SK-N-SH treated with all-trans-retinoic acid at 6 μM for 48 hours (cell line): ENCODE measurements at regions not wholly inside any gene's neighbourhood (a gene's known extent, or its start where the extent isn't known, plus 50 kb on each side); places are given as distances from the start of the nearest gene placed in this dataset.

ENCODE experiments used
- BACH2 ChIP-seq: fragments of 250-450 bp; sonication (Bioruptor Pico); IDR thresholded peaks from 2 replicates; pipeline ENCODE4 v1.9.0; 2021; ENCODE audit warnings: mild to moderate bottlenecking, borderline replicate concordance
- ESRRG ChIP-seq: fragments of 250-450 bp; sonication (Bioruptor Pico); IDR thresholded peaks from 2 replicates; pipeline ENCODE4 v1.6.1; 2021; ENCODE audit warnings: mild to moderate bottlenecking
- TCF4 ChIP-seq: fragments of 250-450 bp; sonication (Bioruptor Pico); IDR thresholded peaks from 2 replicates; pipeline ENCODE4 v1.8.0; 2021; ENCODE audit warnings: mild to moderate bottlenecking, moderate library complexity, borderline replicate concordance
- TOX ChIP-seq: fragments of 250-450 bp; sonication (Bioruptor Pico); IDR thresholded peaks from 2 replicates; pipeline ENCODE4 v1.8.0; 2021; ENCODE audit warnings: mild to moderate bottlenecking, moderate library complexity, borderline replicate concordance
- ZFP3 ChIP-seq: fragments of 250-450 bp; sonication (Bioruptor Pico); IDR thresholded peaks from 2 replicates; pipeline ENCODE4 v1.5.0; 2020; ENCODE audit warnings: mild to moderate bottlenecking, moderate library complexity
- ZFP30 ChIP-seq: fragments of 450-650 bp; formaldehyde crosslinking; IDR thresholded peaks from 2 replicates; pipeline ENCODE4 v1.5.0; 2022; ENCODE audit warnings: mild to moderate bottlenecking, moderate library complexity
- TF ChIP-seq, protein P1 (sequence below): fragments of 250-450 bp; sonication (Bioruptor Pico); IDR thresholded peaks from 2 replicates; pipeline ENCODE4 v1.8.0; 2020; ENCODE audit warnings: mild to moderate bottlenecking, moderate library complexity, borderline replicate concordance
- TF ChIP-seq, protein P2 (sequence below): fragments of 250-450 bp; sonication (Bioruptor Pico); IDR thresholded peaks from 2 replicates; pipeline ENCODE4 v1.8.0; 2021; ENCODE audit warnings: low read depth, mild to moderate bottlenecking, moderate library complexity, borderline replicate concordance

DNA sequence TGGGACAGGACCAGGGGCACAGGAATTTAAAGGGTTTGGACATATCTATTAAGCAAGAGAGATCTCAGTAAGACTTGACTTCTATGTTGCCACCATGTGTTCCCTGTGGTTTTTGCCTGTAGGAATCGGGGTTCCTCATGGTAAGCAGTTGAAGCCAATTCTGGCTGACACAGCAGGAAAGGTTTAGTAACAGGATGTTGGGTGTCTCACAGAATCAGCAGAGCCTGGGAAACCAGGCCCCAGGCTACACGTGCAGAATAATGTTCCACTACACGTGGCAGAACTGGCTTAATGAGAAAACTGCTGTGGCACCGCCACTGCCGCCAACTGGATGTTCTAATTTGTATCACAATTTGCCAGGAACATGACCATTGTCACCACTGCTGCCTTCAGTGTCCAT is 264.6 kb upstream of the PLET1 start:
- TF ChIP-seq ZFP30 (CRISPR knock-in tag) = no peak
- no peak for TF ChIP-seq TOX (CRISPR knock-in tag)
- TF ChIP-seq ZFP3 (CRISPR knock-in tag) = no peak
- TF ChIP-seq, protein P1, sequence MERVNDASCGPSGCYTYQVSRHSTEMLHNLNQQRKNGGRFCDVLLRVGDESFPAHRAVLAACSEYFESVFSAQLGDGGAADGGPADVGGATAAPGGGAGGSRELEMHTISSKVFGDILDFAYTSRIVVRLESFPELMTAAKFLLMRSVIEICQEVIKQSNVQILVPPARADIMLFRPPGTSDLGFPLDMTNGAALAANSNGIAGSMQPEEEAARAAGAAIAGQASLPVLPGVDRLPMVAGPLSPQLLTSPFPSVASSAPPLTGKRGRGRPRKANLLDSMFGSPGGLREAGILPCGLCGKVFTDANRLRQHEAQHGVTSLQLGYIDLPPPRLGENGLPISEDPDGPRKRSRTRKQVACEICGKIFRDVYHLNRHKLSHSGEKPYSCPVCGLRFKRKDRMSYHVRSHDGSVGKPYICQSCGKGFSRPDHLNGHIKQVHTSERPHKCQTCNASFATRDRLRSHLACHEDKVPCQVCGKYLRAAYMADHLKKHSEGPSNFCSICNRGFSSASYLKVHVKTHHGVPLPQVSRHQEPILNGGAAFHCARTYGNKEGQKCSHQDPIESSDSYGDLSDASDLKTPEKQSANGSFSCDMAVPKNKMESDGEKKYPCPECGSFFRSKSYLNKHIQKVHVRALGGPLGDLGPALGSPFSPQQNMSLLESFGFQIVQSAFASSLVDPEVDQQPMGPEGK (CRISPR knock-in tag) = no peak
- TF ChIP-seq TCF4 (CRISPR knock-in tag) = no peak
- no peak for TF ChIP-seq BACH2 (CRISPR knock-in tag)
- TF ChIP-seq ESRRG = no peak
- TF ChIP-seq, protein P2, sequence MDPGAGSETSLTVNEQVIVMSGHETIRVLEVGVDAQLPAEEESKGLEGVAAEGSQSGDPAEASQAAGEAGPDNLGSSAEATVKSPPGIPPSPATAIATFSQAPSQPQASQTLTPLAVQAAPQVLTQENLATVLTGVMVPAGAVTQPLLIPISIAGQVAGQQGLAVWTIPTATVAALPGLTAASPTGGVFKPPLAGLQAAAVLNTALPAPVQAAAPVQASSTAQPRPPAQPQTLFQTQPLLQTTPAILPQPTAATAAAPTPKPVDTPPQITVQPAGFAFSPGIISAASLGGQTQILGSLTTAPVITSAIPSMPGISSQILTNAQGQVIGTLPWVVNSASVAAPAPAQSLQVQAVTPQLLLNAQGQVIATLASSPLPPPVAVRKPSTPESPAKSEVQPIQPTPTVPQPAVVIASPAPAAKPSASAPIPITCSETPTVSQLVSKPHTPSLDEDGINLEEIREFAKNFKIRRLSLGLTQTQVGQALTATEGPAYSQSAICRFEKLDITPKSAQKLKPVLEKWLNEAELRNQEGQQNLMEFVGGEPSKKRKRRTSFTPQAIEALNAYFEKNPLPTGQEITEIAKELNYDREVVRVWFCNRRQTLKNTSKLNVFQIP = no peak
